ENCODE measurements at regions not wholly inside any gene's neighbourhood (a gene's known extent, or its start where the extent isn't known, plus 50 kb on each side); places are given as distances from the start of the nearest gene placed in this dataset.

DNA sequence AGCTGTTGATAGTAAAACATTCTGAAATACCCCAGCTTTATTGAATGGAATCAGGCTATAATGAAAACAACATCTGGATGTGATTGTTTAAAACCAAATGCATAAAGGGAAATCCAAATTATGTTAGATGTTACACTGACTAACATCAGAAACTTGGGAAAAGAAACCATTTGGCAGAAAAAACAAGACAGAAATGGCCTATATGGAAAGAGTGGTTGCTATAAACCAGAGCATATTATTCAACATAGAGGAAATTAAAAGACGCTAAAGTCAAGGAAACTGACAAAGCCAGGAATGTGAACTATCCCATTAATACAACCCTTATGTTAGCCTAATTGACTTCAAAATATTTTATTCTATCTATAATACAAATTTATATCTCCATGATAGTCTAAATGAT, 53.0 kb upstream of the CABCOCO1 start:
- TF ChIP-seq EP300 (IDR thresholded peaks at IDR 0.05) (no peak), POLR2AphosphoS5 (IDR thresholded peaks at IDR 0.05) (no peak), POLR2A (IDR thresholded peaks at IDR 0.05) (no peak)
- TF ChIP-seq, protein P1, sequence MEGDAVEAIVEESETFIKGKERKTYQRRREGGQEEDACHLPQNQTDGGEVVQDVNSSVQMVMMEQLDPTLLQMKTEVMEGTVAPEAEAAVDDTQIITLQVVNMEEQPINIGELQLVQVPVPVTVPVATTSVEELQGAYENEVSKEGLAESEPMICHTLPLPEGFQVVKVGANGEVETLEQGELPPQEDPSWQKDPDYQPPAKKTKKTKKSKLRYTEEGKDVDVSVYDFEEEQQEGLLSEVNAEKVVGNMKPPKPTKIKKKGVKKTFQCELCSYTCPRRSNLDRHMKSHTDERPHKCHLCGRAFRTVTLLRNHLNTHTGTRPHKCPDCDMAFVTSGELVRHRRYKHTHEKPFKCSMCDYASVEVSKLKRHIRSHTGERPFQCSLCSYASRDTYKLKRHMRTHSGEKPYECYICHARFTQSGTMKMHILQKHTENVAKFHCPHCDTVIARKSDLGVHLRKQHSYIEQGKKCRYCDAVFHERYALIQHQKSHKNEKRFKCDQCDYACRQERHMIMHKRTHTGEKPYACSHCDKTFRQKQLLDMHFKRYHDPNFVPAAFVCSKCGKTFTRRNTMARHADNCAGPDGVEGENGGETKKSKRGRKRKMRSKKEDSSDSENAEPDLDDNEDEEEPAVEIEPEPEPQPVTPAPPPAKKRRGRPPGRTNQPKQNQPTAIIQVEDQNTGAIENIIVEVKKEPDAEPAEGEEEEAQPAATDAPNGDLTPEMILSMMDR (IDR thresholded peaks at IDR 0.05), result no peak
